ENCODE measurements at regions not wholly inside any gene's neighbourhood (a gene's known extent, or its start where the extent isn't known, plus 50 kb on each side); places are given as distances from the start of the nearest gene placed in this dataset.

GRCh38 chr20:48309293-48309692, 518.5 kb downstream of the PREX1 start:
- no peak for TF ChIP-seq CTCF (IDR thresholded peaks at IDR 0.05)

GRCh38 chr20:48308882-48309281, 518.9 kb downstream of the PREX1 start:
- TF ChIP-seq CTCF (IDR thresholded peaks at IDR 0.05), result no peak

GRCh38 chr20:48308232-48308781, 519.5 kb downstream of the PREX1 start:
- TF ChIP-seq CTCF (IDR thresholded peaks at IDR 0.05), result no peak

- TF ChIP-seq CTCF (IDR thresholded peaks at IDR 0.05), result no peak
Observed at GRCh38 chr20:48307277-48307676, 520.5 kb downstream of the PREX1 start.

GRCh38 chr20:48302844-48303542, 517.7 kb upstream of the SULF2 start:
- no peak for TF ChIP-seq CTCF (IDR thresholded peaks at IDR 0.05)

- no peak for TF ChIP-seq CTCF (IDR thresholded peaks at IDR 0.05)
Observed at GRCh38 chr20:48302149-48302548, 516.9 kb upstream of the SULF2 start.

- no peak for TF ChIP-seq CTCF (IDR thresholded peaks at IDR 0.05)
Observed at GRCh38 chr20:48301189-48301588, 515.9 kb upstream of the SULF2 start.
